Thyroid gland (tissue), 4 donors: ENCODE measurements at regions not wholly inside any gene's neighbourhood (a gene's known extent, or its start where the extent isn't known, plus 50 kb on each side); places are given as distances from the start of the nearest gene placed in this dataset.

ENCODE experiments used
- DNase-seq, 2 donors: peaks; one replicate each; pipeline ENCODE4 v3.0.0-alpha.2; 2019
- H3K27ac ChIP-seq, 3 donors: fragments of 200-600 bp; sonication (generic); 1 replicate in 2 of 3; 2 replicates in 1 of 3; pipeline ENCODE4 v1.5.1; 2016 to 2019; ENCODE audit warnings: mild to moderate bottlenecking in 1 of 3, moderate library complexity in 1 of 3
- H3K27me3 ChIP-seq: fragments of 200-600 bp; sonication (generic); one replicate; pipeline ENCODE4 v1.5.1; 2019
- H3K36me3 ChIP-seq, 2 donors: fragments of 200-600 bp; sonication (generic); one replicate each; pipeline ENCODE4 v1.5.1; 2016 to 2019
- H3K4me1 ChIP-seq, 2 donors: fragments of 200-600 bp; sonication (generic); one replicate each; pipeline ENCODE4 v1.5.1; 2017 to 2019
- H3K4me3 ChIP-seq, 3 donors: fragments of 200-600 bp; sonication (generic); replicated peaks in 1 of 3; 1 replicate in 2 of 3; 2 replicates in 1 of 3; pipeline ENCODE4 v1.5.1; 2016; ENCODE audit warnings: mild to moderate bottlenecking in 1 of 3
- H3K9me3 ChIP-seq: fragments of 200-600 bp; sonication (generic); one replicate; pipeline ENCODE4 v1.5.1; 2017
- CTCF ChIP-seq, 6 experiments: fragments of 200-600 bp in 3 of 6; fragments of 450-650 bp in 3 of 6; sonication (generic) in 3 of 6; IDR thresholded peaks; one replicate each; pipeline ENCODE4 v1.5.1; 2016 to 2019; ENCODE audit warnings: antibody characterized with exemption in 6 of 6, mild to moderate bottlenecking in 2 of 6, inconsistent platforms in 1 of 6, moderate library complexity in 1 of 6
- POLR2A ChIP-seq, 2 donors: fragments of 450-650 bp; IDR thresholded peaks; one replicate each; pipeline ENCODE4 v1.6.1; 2017; ENCODE audit warnings: antibody characterized with exemption in 2 of 2, mild to moderate bottlenecking in 2 of 2, moderate library complexity in 1 of 2
- WGBS, 2 donors: methylation state at CpG; one replicate each; pipeline ENCODE4 v1.1.5; 2017; 5-methylcytosine and 5-hydroxymethylcytosine counted together
- intact Hi-C: fragments of 100-400 bp; cut with DNase I; formaldehyde crosslinking; loops from one replicate; pipeline ENCODE4 v1.15.1; 2023

DNA sequence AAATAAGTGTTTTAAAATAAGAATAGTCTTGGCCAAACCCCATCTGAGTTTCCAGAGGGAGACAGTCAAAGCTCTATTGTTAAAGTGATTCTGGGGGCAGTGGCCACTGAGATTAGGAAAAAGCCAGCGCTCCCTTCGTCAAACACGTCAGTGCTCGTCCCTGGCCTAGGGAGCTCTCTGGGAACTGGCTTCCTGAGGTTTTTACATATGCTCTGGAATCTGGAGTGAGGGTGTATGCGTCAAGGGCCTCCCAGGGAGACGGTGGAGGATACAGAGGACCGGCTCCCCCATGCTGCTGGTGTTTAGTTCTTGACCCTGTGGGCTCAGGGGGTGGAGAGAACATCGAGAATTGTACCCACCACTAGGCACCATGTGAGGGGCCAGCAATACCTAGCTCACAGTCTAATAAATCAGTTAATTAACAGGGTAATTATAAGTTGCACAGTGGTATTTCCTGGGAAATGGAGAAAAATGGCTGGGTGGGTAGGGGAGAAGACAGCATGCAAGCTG is 87.0 kb downstream of the SLC25A47 start:
- WGBS, 2 donors, result 88 to 89% methylated on average over 8 of the region's 8 CpGs
- H3K9me3 ChIP-seq, result no peaks in the 10 kb centered on the region
- H3K4me1 ChIP-seq, result no peaks in the 10 kb centered on the region
- intact Hi-C loops, result no loop called here
- H3K36me3 ChIP-seq, result no peaks in the 10 kb centered on the region
- DNase-seq, result no peak
- no peak for TF ChIP-seq CTCF (IDR thresholded peaks at IDR 0.05)
- H3K4me3 ChIP-seq, result no peak overlapping the region
- H3K27me3 ChIP-seq, result no peaks in the 10 kb centered on the region
- no peak overlapping the region for H3K27ac ChIP-seq

- WGBS, 2 donors, result 97 to 98% methylated on average over 7 of the region's 7 CpGs
- no peak overlapping the region for H3K4me3 ChIP-seq
- H3K27me3 ChIP-seq, result no peaks in the 10 kb centered on the region
- TF ChIP-seq CTCF (IDR thresholded peaks at IDR 0.05), result no peak
- no peaks in the 10 kb centered on the region for H3K36me3 ChIP-seq
- no peaks in the 10 kb centered on the region for H3K9me3 ChIP-seq
- no peak for DNase-seq
- no peaks in the 10 kb centered on the region for H3K4me1 ChIP-seq
- intact Hi-C loops, result no loop called here
- H3K27ac ChIP-seq, result no peak overlapping the region
These were observed 90.6 kb downstream of the SLC25A47 start for GRCh38 chr14:100413699-100414098.

GRCh38 chr14:100415226-100415625 is 92.1 kb downstream of the SLC25A47 start:
- H3K4me3 ChIP-seq, result no peak overlapping the region
- H3K27ac ChIP-seq, result no peak overlapping the region
- no peaks in the 10 kb centered on the region for H3K36me3 ChIP-seq
- DNase-seq, result no peak
- H3K4me1 ChIP-seq, result no peaks in the 10 kb centered on the region
- 85 to 91% methylated on average over 3 of the region's 3 CpGs for WGBS, 2 donors
- H3K9me3 ChIP-seq, result no peaks in the 10 kb centered on the region
- no peaks in the 10 kb centered on the region for H3K27me3 ChIP-seq
- TF ChIP-seq POLR2A (IDR thresholded peaks at IDR 0.05) (no peak), CTCF (IDR thresholded peaks at IDR 0.05) (no peak)
- intact Hi-C loops, result no loop called here

DNA sequence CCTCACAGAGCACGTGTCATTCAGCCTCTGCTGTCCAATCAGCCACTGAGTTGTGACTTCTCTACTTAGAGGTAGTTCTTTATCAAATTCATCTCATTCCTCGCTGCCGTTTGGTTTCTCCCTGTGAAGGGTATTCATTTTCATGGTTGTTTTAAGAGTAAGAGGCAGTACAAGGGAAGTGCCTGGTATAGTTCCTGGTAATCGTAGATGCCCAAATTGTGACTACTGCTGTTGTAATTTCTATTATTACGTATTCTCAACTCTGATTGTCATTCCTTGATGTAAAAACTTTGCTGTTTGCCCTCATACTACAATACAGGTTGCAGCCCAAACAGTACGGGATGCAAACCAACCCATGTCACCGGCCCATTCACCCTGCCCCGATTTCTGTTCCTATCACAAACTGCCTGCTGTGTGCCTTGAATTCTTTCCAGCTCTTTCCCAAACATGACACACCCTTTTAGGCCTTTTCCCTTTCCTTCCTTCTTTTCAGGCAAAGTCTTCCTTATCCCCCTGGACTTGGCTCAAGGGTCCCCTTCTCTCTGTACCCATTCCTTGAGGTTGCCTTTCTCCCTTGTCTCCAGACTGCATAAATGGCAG is 93.0 kb downstream of the SLC25A47 start:
- Histone ChIP-seq H3K9me3 (no peaks in the 10 kb centered on the region), H3K36me3 (no peaks in the 10 kb centered on the region), H3K4me1 (no peaks in the 10 kb centered on the region), H3K27ac (no peak overlapping the region), H3K27me3 (no peaks in the 10 kb centered on the region), H3K4me3 (no peak overlapping the region)
- no peak for DNase-seq
- 83 to 88% methylated on average over 8 of the region's 8 CpGs for WGBS, 2 donors
- intact Hi-C loops, result no loop called here
- TF ChIP-seq POLR2A (IDR thresholded peaks at IDR 0.05) (no peak), CTCF (IDR thresholded peaks at IDR 0.05) (no peak)

DNA sequence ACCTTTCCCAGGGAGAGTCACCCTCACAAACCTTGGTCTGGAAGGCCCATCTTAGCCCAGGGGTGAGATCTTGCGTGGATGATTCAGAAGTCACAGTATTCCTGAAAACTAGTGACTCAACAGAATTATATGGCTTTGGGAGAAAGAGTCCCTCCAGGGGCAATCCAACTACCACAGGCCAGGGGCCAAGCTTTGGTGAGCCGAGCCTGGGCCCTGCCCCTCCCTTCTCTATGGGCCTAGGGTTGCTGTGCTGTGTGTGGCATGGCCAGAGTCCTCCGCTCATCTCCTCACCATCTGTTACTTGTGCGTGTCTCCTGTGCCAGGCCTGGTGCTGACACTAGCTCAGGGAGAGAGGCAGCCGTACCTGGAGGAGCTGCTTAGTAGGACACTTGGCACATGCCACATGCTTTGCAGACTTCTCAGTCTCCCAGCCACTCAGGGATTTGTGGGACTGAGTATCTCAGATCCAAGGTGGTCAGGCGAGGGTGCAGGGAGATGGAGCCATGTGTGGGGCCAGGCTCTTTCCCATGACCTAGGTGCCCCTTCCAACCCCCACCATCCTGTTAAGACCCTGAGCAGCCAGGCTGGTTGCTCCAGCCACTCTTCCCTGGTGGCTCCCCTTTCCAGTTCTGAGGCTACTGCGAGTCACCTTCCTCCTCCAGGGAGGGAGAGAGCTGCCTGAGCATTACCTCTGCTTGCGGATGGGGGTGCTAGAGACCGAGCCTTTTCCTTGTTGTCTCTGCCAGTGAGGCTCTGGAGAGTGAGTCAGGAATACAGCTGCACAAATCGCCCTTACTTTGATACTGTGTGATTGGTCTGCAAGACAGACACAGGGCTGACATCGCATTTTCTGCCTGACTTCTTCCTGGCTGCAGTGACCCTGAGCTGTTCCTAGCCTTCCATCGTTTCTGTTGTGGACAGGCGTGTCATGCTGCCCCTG is 94.1 kb downstream of the SLC25A47 start:
- Histone ChIP-seq H3K36me3 (no peaks in the 10 kb centered on the region), H3K4me1 (no peaks in the 10 kb centered on the region), H3K27ac (no peak overlapping the region), H3K9me3 (no peaks in the 10 kb centered on the region), H3K4me3 (no peak overlapping the region), H3K27me3 (no peaks in the 10 kb centered on the region)
- intact Hi-C loops, result no loop called here
- TF ChIP-seq CTCF (IDR thresholded peaks at IDR 0.05), result peak in 1 of 6 experiments; percentile 16
- no peak for TF ChIP-seq POLR2A (IDR thresholded peaks at IDR 0.05)
- no peak for DNase-seq
- 76 to 80% methylated on average over 9 to 13 of the region's 13 CpGs for WGBS, 2 donors
